HAP-1 (cell line): ENCODE measurements at regions not wholly inside any gene's neighbourhood (a gene's known extent, or its start where the extent isn't known, plus 50 kb on each side); places are given as distances from the start of the nearest gene placed in this dataset.

Experiments used
- DNase-seq, 2 experiments: peaks; one replicate each; pipeline ENCODE4 v3.0.0-alpha.2; 2016 to 2020; ENCODE audit warnings: low spot score in 2 of 2
- H3K27me3 ChIP-seq: fragments of 250-450 bp; sonication (Bioruptor Pico); 2 replicates; pipeline ENCODE4 v1.5.1; 2020; ENCODE audit warnings: low read depth, mild to moderate bottlenecking, moderate library complexity
- H3K36me3 ChIP-seq: fragments of 250-450 bp; sonication (Bioruptor Pico); replicated peaks from 2 replicates; pipeline ENCODE4 v1.5.1; 2020; ENCODE audit warnings: mild to moderate bottlenecking
- H3K4me1 ChIP-seq: fragments of 250-450 bp; sonication (Bioruptor Pico); 2 replicates; pipeline ENCODE4 v1.5.1; 2020; ENCODE audit warnings: mild to moderate bottlenecking
- H3K4me3 ChIP-seq: fragments of 250-450 bp; sonication (Bioruptor Pico); 2 replicates; pipeline ENCODE4 v1.5.1; 2020; ENCODE audit warnings: mild to moderate bottlenecking, moderate library complexity
- H3K9me3 ChIP-seq: fragments of 250-450 bp; sonication (Bioruptor Pico); 2 replicates; pipeline ENCODE4 v1.5.1; 2020; ENCODE audit warnings: mild to moderate bottlenecking, moderate library complexity
- in situ Hi-C: fragments of 300-500 bp; cut with MboI; formaldehyde crosslinking; loops from 3 replicates; pipeline ENCODE4 v1.14.3; 2020; ENCODE audit warnings: low sequenced_read_pairs, inconsistent platforms, mixed read lengths

DNA sequence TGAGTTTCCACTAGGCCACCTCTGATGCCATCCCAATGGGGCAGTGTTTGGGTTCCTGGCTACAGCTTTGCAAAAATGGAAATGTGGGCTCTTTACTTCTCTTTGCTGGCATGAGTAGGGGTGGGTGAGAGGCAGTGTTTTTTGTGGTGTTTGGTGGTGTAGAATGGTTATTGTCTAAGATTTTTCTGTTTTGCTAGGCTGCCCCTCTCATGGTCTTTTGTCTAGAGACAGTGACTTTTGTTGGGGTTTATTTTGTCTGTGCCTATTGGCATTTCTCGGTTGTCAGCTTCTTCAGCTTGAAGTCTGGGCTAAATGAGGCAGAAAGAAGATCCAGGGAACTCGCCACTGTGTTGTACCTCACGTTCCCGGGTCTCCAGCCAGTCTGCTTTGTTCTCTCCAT lies 112.1 kb downstream of the CENPF start:
- in situ Hi-C loops, result no loop called here

DNA sequence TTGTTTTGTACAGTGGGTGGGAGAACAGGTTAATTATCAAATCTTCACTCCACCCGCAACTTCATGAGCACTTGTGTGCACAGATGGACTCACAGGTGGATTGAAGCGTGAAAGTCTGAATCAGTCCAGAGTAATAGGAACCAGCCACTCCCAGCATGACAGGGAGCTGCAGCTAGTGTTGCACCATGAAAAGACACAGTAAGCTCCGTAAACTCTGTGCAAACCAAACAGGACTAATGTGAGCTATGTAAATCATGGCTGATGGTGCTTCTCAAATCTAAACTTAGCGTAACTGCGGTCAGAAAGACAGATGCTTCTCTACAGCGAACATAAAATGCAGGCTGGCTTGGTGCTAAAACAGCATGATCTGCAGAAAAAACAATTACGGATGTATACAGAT lies 114.4 kb downstream of the CENPF start:
- in situ Hi-C loops, result no loop called here
- Histone ChIP-seq H3K36me3 (no peaks in the 10 kb centered on the region), H3K4me1 (no peaks in the 10 kb centered on the region), H3K4me3 (no peak overlapping the region), H3K27me3 (0 out of 2 replicates have a peak, but pooled peaks cover 3% of the 10 kb centered on the region), H3K9me3 (no peaks in the 10 kb centered on the region)
- no peak for DNase-seq

More for the DNA sequence above, 112.1 kb downstream of the CENPF start:
- H3K4me1 ChIP-seq, result no peaks in the 10 kb centered on the region
- H3K9me3 ChIP-seq, result no peaks in the 10 kb centered on the region
- H3K36me3 ChIP-seq, result no peaks in the 10 kb centered on the region
- H3K4me3 ChIP-seq, result no peak overlapping the region
- no peak for DNase-seq
- 0 out of 2 replicates have a peak, but pooled peaks cover 3% of the 10 kb centered on the region for H3K27me3 ChIP-seq

DNA sequence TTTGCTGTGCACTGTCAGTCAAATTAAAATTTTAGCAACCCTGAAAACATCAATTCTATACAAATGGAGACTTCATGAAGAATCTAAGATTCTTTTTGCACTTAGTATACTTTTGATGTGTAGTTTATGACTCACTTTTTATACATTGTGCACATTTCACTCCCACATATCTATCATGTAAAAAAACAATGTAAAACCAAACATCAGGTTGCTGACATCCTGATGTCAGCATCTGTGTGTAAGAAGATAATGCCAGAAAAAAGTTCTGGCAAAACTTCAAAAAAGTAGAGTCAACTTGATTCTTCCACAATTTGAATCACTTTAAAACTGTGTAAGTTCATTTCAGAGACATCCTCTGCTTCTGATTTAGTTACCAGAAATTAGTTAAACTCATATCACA lies 115.7 kb downstream of the CENPF start:
- Histone ChIP-seq H3K36me3 (no peaks in the 10 kb centered on the region), H3K4me1 (no peaks in the 10 kb centered on the region), H3K9me3 (no peaks in the 10 kb centered on the region), H3K4me3 (no peak overlapping the region), H3K27me3 (0 out of 2 replicates have a peak, but pooled peaks cover 3% of the 10 kb centered on the region)
- in situ Hi-C loops, result no loop called here
- DNase-seq, result no peak

DNA sequence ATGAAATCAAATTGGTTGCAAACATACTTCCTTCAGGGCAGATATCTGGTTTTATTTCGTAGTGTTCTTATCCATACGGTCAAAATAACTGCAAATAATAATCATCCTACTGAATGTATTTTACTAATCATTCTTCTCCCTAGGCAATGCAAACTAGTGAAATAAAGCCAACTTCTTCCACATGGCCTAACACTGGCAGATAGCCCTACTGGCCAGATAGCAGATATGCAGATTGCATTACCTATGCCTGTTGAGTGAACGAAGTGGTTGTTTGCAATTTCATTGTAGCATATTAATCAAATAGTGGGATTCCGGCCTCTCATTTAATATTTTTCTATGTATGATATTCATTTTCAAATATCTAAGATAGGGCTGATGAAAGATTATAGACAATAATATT lies 116.2 kb downstream of the CENPF start:
- H3K4me3 ChIP-seq, result no peak overlapping the region
- in situ Hi-C loops, result no loop called here
- DNase-seq, result no peak
- H3K9me3 ChIP-seq, result no peaks in the 10 kb centered on the region
- H3K4me1 ChIP-seq, result no peaks in the 10 kb centered on the region
- no peaks in the 10 kb centered on the region for H3K36me3 ChIP-seq
- H3K27me3 ChIP-seq, result 0 out of 2 replicates have a peak, but pooled peaks cover 3% of the 10 kb centered on the region

DNA sequence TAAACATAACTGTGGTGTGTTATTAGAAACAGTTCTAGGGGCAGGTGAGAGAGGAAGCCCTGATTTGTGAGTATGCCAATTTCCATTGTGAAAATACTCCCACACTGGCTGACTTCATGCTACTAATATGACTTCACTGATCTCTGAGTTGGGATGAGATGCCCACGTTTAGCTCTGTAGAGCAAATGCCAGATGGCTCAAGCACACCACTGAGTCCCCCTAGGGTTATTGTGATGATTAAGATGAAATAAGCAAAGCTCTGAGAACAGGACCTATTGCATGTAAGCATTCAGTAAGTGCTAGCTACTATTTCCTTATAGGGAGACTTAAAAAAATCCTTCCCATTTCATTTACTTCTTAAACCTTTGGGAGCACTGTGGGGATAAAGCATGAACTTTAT lies 117.6 kb downstream of the CENPF start:
- H3K36me3 ChIP-seq, result no peaks in the 10 kb centered on the region
- H3K9me3 ChIP-seq, result no peaks in the 10 kb centered on the region
- 0 out of 2 replicates have a peak, but pooled peaks cover 3% of the 10 kb centered on the region for H3K27me3 ChIP-seq
- in situ Hi-C loops, result no loop called here
- H3K4me1 ChIP-seq, result no peaks in the 10 kb centered on the region
- no peak overlapping the region for H3K4me3 ChIP-seq
- DNase-seq, result no peak

DNA sequence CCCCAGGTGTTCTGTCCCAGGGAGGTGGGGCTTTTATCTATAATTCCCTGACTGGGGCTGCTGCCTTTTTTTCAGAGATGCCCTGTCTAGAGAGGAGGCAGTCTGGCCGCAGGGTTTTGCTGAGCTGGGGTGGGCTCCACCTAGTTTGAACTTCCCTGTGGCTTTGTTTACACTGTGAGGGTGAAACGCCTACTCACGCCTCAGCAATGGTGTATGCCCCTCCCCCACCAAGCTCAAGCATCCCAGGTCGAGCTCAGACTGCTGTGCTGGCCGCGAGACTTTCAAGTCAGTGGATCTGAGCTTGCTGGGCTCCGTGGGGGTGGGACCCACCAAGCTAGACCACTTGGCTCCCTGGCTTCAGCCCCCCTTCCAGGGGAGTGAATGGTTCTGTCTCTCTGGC lies 124.3 kb downstream of the CENPF start:
- H3K27me3 ChIP-seq, result no peaks in the 10 kb centered on the region
- H3K4me3 ChIP-seq, result no peak overlapping the region
- in situ Hi-C loops, result no loop called here
- DNase-seq, result no peak
- H3K9me3 ChIP-seq, result no peaks in the 10 kb centered on the region
- no peaks in the 10 kb centered on the region for H3K36me3 ChIP-seq
- no peaks in the 10 kb centered on the region for H3K4me1 ChIP-seq

DNA sequence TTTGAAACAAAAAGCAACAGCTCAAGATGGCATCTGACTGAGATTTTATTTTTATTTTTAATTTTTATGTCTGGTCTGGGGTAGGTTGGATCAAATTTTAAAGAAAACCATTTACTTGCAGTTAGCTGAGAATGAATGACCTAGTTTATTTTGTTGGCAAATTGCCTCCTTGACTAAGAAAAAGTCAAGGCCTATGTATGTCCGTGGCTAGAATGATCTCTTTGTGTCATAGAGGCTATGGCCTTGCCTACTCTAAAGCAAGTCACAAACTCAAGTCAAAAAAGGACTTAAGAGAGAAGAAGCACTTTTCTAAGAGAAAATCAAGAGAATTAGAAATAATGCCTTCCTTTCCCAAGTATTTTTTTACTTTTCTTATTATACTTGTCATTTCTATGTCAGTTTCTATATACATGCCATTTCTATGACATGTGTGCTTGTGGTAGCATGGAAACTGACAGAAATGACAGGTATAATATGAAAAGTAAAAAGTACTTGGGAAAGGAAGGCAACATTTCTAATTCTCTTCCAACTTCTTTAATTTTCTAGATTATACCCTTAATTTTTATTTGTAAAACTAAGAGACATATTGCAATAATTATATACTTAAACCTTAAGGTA lies 136.7 kb downstream of the CENPF start:
- in situ Hi-C loops, result no loop called here
- Histone ChIP-seq H3K27me3 (no peaks in the 10 kb centered on the region), H3K4me3 (no peak overlapping the region), H3K9me3 (no peaks in the 10 kb centered on the region), H3K36me3 (no peaks in the 10 kb centered on the region), H3K4me1 (peaks cover 8% of the 10 kb centered on the region)
- no peak for DNase-seq

DNA sequence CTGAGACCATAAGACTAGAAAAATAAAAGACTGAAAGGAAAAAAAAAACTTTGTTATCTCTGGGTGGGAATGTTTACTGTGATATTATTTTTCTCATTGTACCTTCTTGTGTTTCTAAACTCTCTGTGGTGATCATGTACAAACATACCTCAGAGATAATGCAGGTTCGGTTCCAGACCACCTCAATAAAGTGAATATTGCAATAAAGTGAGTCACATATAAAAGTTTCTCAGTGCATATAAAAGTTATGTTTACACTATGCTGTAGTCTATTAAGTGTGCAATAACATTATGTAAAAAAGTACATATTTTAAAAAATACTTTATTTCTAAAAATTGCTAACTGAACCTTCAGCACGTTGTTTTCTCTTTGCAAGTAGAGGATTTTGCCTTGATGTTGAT lies 137.5 kb downstream of the CENPF start:
- H3K9me3 ChIP-seq, result no peaks in the 10 kb centered on the region

DNA sequence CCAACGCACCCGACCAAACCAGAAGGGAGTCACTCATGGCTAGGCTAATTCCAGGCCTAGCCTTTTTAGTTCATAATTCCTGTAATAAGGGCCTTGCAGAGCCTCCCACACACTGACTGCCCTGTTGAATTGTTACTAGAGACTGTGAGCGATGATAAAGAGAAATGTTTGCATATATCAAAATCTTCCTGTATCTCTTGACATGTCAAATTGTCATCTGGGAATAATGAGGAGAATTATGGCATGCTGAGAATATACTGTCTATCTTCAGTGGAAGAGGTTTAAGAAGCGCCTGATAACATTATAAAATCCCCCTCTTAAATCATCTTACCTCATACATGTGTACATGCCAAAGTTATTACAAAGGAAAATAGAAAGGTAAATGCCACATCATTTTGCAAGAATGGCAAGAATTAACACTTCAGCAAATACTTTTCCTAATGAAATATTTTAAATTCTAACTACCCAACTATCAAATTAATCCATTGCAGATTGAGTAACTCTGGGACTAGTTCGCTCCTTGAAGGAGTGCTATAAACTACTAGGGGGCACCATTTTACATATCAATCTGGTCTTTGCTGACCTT lies 144.1 kb downstream of the CENPF start:
- no peak for DNase-seq
- Histone ChIP-seq H3K36me3 (no peaks in the 10 kb centered on the region), H3K27me3 (no peaks in the 10 kb centered on the region), H3K4me3 (no peak overlapping the region), H3K4me1 (peaks cover 12% of the 10 kb centered on the region), H3K9me3 (no peaks in the 10 kb centered on the region)
- in situ Hi-C loops, result no loop called here

More for the DNA sequence above, 137.5 kb downstream of the CENPF start:
- no peaks in the 10 kb centered on the region for H3K36me3 ChIP-seq
- peaks cover 12% of the 10 kb centered on the region for H3K4me1 ChIP-seq
- in situ Hi-C loops, result no loop called here
- H3K27me3 ChIP-seq, result no peaks in the 10 kb centered on the region
- H3K4me3 ChIP-seq, result no peak overlapping the region
- no peak for DNase-seq

DNA sequence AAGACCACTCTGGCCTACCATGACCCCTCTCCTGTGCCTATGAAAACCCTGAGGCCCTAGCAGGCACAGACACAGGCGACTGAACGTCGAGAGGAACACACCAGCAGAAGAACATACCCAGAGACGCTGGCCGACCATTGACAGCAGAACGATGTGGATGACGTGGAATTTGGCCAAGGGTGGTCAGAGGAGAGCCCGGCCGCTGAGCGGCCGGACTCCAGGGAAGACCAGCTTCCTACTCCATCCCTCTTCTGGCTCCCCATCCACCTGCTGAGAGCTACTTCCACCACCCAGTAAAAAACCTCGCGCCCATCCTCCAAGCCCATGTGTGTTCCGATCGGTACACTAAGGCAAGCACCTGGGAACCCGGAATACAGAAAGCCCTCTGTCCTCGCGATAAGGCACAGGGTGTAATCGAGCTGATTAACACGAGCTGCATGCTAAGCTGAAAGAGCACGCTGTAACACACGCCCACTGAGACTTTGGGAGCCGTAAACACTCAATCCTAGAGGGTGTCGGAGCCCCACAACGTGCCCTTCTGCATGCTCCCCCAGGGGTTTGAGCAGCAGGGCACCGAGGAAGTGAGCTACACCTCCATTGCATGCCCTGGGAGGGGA lies 150.3 kb downstream of the CENPF start:
- Histone ChIP-seq H3K9me3 (no peaks in the 10 kb centered on the region; the same call in 1 of the 2 replicates), H3K27me3 (no peaks in the 10 kb centered on the region), H3K36me3 (no peaks in the 10 kb centered on the region), H3K4me3 (no peak overlapping the region), H3K4me1 (no peaks in the 10 kb centered on the region)
- no peak for DNase-seq
- in situ Hi-C loops, result no loop called here

DNA sequence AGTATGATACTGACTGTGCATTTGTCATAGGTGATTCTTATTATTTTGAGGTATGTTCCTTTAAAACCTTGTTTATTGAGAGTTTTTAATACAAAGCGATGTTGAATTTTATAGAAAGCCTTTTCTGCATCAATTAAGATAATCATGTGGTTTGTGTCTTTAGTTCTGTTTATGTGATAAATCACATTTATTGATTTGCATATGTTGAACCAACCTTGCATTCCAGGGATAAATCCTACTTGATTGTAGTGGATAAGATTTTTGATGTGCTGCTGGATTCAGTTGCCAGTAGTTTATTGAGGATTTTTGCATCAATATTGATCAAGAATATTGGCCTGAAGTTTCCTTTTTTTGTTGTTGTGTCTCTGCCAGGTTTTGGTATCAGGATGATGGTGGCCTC lies 158.0 kb downstream of the CENPF start:
- DNase-seq, result no peak
- Histone ChIP-seq H3K36me3 (no peaks in the 10 kb centered on the region), H3K4me1 (no peaks in the 10 kb centered on the region), H3K27me3 (no peaks in the 10 kb centered on the region), H3K4me3 (no peak overlapping the region), H3K9me3 (peaks cover 3% of the 10 kb centered on the region; the same call in 1 of the 2 replicates)
- in situ Hi-C loops, result no loop called here

DNA sequence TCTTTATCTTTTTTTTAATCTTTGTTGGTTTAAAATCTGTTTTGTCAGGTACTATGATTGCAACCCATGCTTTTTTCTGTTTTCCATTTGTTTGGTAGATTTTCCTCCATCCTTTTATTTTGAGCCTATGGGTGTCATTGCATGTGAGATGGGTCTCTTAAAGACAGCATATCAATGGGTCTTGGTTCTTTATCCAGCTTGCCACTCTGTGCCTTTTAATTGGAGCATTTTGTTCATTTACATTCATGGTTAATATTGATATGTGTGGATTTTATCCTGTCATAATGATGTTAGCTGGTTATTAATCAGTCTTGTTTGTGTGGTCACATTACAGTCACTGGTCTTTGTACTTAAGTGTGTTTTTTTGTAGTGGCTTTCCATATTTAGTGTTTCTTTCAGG lies 159.9 kb downstream of the CENPF start:
- Histone ChIP-seq H3K4me1 (no peaks in the 10 kb centered on the region), H3K36me3 (no peaks in the 10 kb centered on the region), H3K4me3 (no peak overlapping the region), H3K9me3 (peaks cover 3% of the 10 kb centered on the region; the same call in 1 of the 2 replicates), H3K27me3 (no peaks in the 10 kb centered on the region)
- in situ Hi-C loops, result no loop called here
- DNase-seq, result no peak

DNA sequence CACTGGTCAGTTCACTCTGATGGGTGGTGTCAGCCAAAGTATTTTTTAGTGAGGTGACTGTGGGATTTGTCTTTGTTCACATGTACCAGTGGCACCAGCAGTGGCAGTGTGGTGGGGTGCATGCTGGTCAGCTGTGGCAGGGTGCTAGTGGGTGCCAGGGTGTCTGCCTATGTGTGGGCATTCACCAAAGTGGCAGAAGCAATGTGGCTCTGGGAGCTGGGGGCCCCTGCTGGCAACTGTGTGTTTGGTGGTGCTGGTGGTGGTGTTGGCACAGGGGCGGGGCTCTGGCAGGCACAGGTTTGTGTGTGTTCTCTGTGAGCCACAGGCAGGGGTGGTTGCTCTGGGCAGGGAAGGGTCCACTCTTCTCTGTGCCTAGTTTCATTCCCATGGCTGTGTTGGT lies 161.5 kb downstream of the CENPF start:
- Histone ChIP-seq H3K4me1 (no peaks in the 10 kb centered on the region), H3K4me3 (no peak overlapping the region), H3K9me3 (peaks cover 3% of the 10 kb centered on the region; the same call in 1 of the 2 replicates), H3K27me3 (no peaks in the 10 kb centered on the region), H3K36me3 (no peaks in the 10 kb centered on the region)
- no peak for DNase-seq
- in situ Hi-C loops, result no loop called here

DNA sequence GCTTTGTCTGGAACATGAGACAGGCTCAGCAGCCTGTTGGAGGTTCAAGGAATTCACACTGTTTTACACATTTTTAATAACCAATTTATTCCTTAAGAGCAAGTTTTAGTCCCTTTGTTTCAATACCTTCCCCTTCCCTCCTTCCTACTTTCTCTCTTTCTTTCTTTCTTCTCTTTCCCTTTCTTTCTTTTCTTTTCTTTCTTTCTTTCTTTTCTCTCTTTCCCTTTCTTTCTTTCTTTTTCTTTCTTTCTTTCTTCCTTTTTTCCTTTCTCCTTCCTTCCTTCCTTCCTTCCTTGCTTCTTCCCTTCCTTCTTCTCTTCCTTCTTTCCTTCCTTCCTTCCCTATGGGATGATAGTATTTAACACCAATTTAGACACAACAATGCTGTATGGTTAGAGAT lies 164.2 kb downstream of the CENPF start:
- no peaks in the 10 kb centered on the region for H3K9me3 ChIP-seq
- no peak overlapping the region for H3K4me3 ChIP-seq
- DNase-seq, result no peak
- no peaks in the 10 kb centered on the region for H3K4me1 ChIP-seq
- in situ Hi-C loops, result no loop called here
- no peaks in the 10 kb centered on the region for H3K36me3 ChIP-seq
- no peaks in the 10 kb centered on the region for H3K27me3 ChIP-seq
